Chondrocyte (in vitro differentiated cells): ENCODE measurements at regions not wholly inside any gene's neighbourhood (a gene's known extent, or its start where the extent isn't known, plus 50 kb on each side); places are given as distances from the start of the nearest gene placed in this dataset.

ENCODE experiments used
- DNase-seq: peaks from one replicate; pipeline ENCODE4 v3.0.0; 2021; ENCODE audit warnings: mixed read lengths, low spot score
- H3K27ac Mint-ChIP-seq: one replicate; pipeline ENCODE4 v1.8.0; 2021; ENCODE audit warnings: mild to moderate bottlenecking, moderate library complexity, mixed read lengths; ENCODE audit not compliant: unreplicated experiment
- H3K27me3 Mint-ChIP-seq: 2 replicates; pipeline ENCODE4 v1.8.0; 2021; ENCODE audit warnings: low read depth, mixed read lengths
- H3K36me3 Mint-ChIP-seq: 2 replicates; pipeline ENCODE4 v1.8.0; 2021; ENCODE audit warnings: low read depth, mixed read lengths
- H3K4me1 Mint-ChIP-seq: 2 replicates; pipeline ENCODE4 v1.8.0; 2021; ENCODE audit warnings: low read depth, mild to moderate bottlenecking, mixed read lengths
- H3K4me3 Mint-ChIP-seq: one replicate; pipeline ENCODE4 v1.8.0; 2021; ENCODE audit warnings: mild to moderate bottlenecking, moderate library complexity, mixed read lengths; ENCODE audit not compliant: unreplicated experiment
- H3K9me3 Mint-ChIP-seq: 2 replicates; pipeline ENCODE4 v1.8.0; 2021; ENCODE audit warnings: low read depth, mixed read lengths
- CTCF ChIP-seq: fragments of 200-600 bp; sonication (generic); IDR thresholded peaks from 2 replicates; pipeline ENCODE4 v1.5.0; 2021; ENCODE audit warnings: antibody characterized with exemption, mild to moderate bottlenecking, moderate library complexity

- Mint-ChIP-seq H3K27me3 (peaks cover 42% of the 10 kb centered on the region), H3K36me3 (no peaks in the 10 kb centered on the region), H3K27ac (no peak overlapping the region), H3K4me3 (no peak overlapping the region), H3K9me3 (no peaks in the 10 kb centered on the region), H3K4me1 (no peaks in the 10 kb centered on the region)
- DNase-seq = no peak
- TF ChIP-seq CTCF = no peak
These were observed 89.5 kb upstream of the TMEM45B start for GRCh38 chr11:129726179-129726578.

- TF ChIP-seq CTCF = no peak
- H3K27ac Mint-ChIP-seq = no peak overlapping the region
- no peak for DNase-seq
- H3K36me3 Mint-ChIP-seq = no peaks in the 10 kb centered on the region
- H3K9me3 Mint-ChIP-seq = no peaks in the 10 kb centered on the region
- H3K4me1 Mint-ChIP-seq = no peaks in the 10 kb centered on the region
- H3K4me3 Mint-ChIP-seq = no peak overlapping the region
- H3K27me3 Mint-ChIP-seq = peaks cover 54% of the 10 kb centered on the region
These were observed 87.1 kb upstream of the TMEM45B start for GRCh38 chr11:129728581-129728980.

GRCh38 chr11:129729216-129729615 is 86.4 kb upstream of the TMEM45B start:
- TF ChIP-seq CTCF = no peak
- Mint-ChIP-seq H3K4me3 (no peak overlapping the region), H3K9me3 (no peaks in the 10 kb centered on the region), H3K27ac (no peak overlapping the region), H3K27me3 (peaks cover 57% of the 10 kb centered on the region), H3K36me3 (no peaks in the 10 kb centered on the region), H3K4me1 (no peaks in the 10 kb centered on the region)
- DNase-seq = no peak

- no peaks in the 10 kb centered on the region for H3K9me3 Mint-ChIP-seq
- no peak for DNase-seq
- no peak for TF ChIP-seq CTCF
- H3K36me3 Mint-ChIP-seq = no peaks in the 10 kb centered on the region
- peaks cover 57% of the 10 kb centered on the region for H3K27me3 Mint-ChIP-seq
- H3K27ac Mint-ChIP-seq = no peak overlapping the region
- no peak overlapping the region for H3K4me3 Mint-ChIP-seq
- no peaks in the 10 kb centered on the region for H3K4me1 Mint-ChIP-seq
These were observed 85.8 kb upstream of the TMEM45B start for GRCh38 chr11:129729823-129730222.

GRCh38 chr11:129731316-129731715 is 84.3 kb upstream of the TMEM45B start:
- TF ChIP-seq CTCF = no peak
- no peak for DNase-seq
- H3K9me3 Mint-ChIP-seq = peaks cover 6% of the 10 kb centered on the region
- H3K27me3 Mint-ChIP-seq = peaks cover 48% of the 10 kb centered on the region
- no peaks in the 10 kb centered on the region for H3K4me1 Mint-ChIP-seq
- no peak overlapping the region for H3K4me3 Mint-ChIP-seq
- H3K27ac Mint-ChIP-seq = no peak overlapping the region
- no peaks in the 10 kb centered on the region for H3K36me3 Mint-ChIP-seq
